ENCODE measurements at regions not wholly inside any gene's neighbourhood (a gene's known extent, or its start where the extent isn't known, plus 50 kb on each side); places are given as distances from the start of the nearest gene placed in this dataset.

GRCh38 chr7:106421181-106421762 is 136.5 kb upstream of the NAMPT start:
- H3K79me2 ChIP-seq (ENCODE audit: insufficient read depth, low read length) = no peaks in the 10 kb centered on the region
- WGBS (ENCODE audit: low lambda C conversion rate) = 17% methylated on average over 5 of the region's 6 CpGs
- no peak overlapping the region for H3K9ac ChIP-seq (ENCODE audit: insufficient read depth, low read depth, low read length)
- no TSS peak for BruUV-seq (replicated peaks)
- H3K27ac ChIP-seq (ENCODE audit: extremely low read length, insufficient read depth, low read length) = no peak overlapping the region
- no peak for TF ChIP-seq SSRP1 (CRISPR knock-in tag; IDR thresholded peaks at IDR 0.05)
- no peak for TF ChIP-seq SMARCC2 (IDR thresholded peaks at IDR 0.05)
- TF ChIP-seq ZNF138 (CRISPR knock-in tag; IDR thresholded peaks at IDR 0.05; ENCODE audit: low read depth) = no peak
- intact Hi-C loops (cut with micrococcal nuclease; ENCODE audit: unreplicated experiment) (no loop called here), in situ Hi-C loops (cut with HindIII; ENCODE audit: extremely low pct_ligation_motif_present, low pct_unique_long_range_greater_than_20kb) (no loop called here)
- POLR2A ChIA-PET = no interaction called here
- H3K4me1 ChIP-seq (ENCODE audit: insufficient read depth, low read length) = no peaks in the 10 kb centered on the region
- no peak overlapping the region for H2AFZ ChIP-seq (ENCODE audit: low read length)
- no peak overlapping the region for H3K4me3 ChIP-seq (replicated peaks in 1 of 3; ENCODE audit: insufficient read depth in 1 of 3, low read depth in 2 of 3, low read length in 3 of 3)
- no peak overlapping the region for H3K4me2 ChIP-seq (ENCODE audit: low read depth, low read length)
- no peak for DNase-seq (ENCODE audit: low spot score)
- ATAC-seq = no peak
- H4K20me1 ChIP-seq (ENCODE audit: insufficient read depth, low read length) = no peaks in the 10 kb centered on the region
- no peaks in the 10 kb centered on the region for H3K9me3 ChIP-seq (ENCODE audit: low read length)
- peaks cover 0 to 19% of the 10 kb centered on the region in 2 experiments; a peak in 2 of 5 replicates for H3K27me3 ChIP-seq (ENCODE audit: control insufficient read depth in 1 of 2, insufficient read depth in 2 of 2, low read length in 2 of 2)
- CTCF ChIA-PET (ENCODE audit: low intra/inter-chr PET ratio, low total read pairs) = no interaction called here
- FAIRE-seq = no peak
- H3K36me3 ChIP-seq (replicated peaks in 1 of 2; ENCODE audit: control insufficient read depth in 1 of 2, insufficient read depth in 2 of 2, low read length in 2 of 2) = no peaks in the 10 kb centered on the region

GRCh38 chr7:106420736-106421135 is 136.0 kb upstream of the NAMPT start:
- H2AFZ ChIP-seq (ENCODE audit: low read length) = no peak overlapping the region
- H3K4me2 ChIP-seq (ENCODE audit: low read depth, low read length) = no peak overlapping the region
- H3K9ac ChIP-seq (ENCODE audit: insufficient read depth, low read depth, low read length) = no peak overlapping the region
- no peaks in the 10 kb centered on the region for H3K36me3 ChIP-seq (replicated peaks in 1 of 2; ENCODE audit: control insufficient read depth in 1 of 2, insufficient read depth in 2 of 2, low read length in 2 of 2)
- H3K79me2 ChIP-seq (ENCODE audit: insufficient read depth, low read length) = no peaks in the 10 kb centered on the region
- intact Hi-C loops (cut with micrococcal nuclease; ENCODE audit: unreplicated experiment) = no loop called here
- BruUV-seq (replicated peaks) = no TSS peak
- H3K9me3 ChIP-seq (ENCODE audit: low read length) = no peaks in the 10 kb centered on the region
- ChIA-PET POLR2A (no interaction called here), CTCF (ENCODE audit: low intra/inter-chr PET ratio, low total read pairs) (no interaction called here)
- peaks cover 0 to 19% of the 10 kb centered on the region in 2 experiments; a peak in 2 of 5 replicates for H3K27me3 ChIP-seq (ENCODE audit: control insufficient read depth in 1 of 2, insufficient read depth in 2 of 2, low read length in 2 of 2)
- ATAC-seq = no peak
- no peak overlapping the region for H3K27ac ChIP-seq (ENCODE audit: extremely low read length, insufficient read depth, low read length)
- no peak for FAIRE-seq
- H3K4me1 ChIP-seq (ENCODE audit: insufficient read depth, low read length) = no peaks in the 10 kb centered on the region
- no peak for DNase-seq (ENCODE audit: low spot score)
- in situ Hi-C loops (cut with HindIII; ENCODE audit: extremely low pct_ligation_motif_present, low pct_unique_long_range_greater_than_20kb) = no loop called here
- no peak overlapping the region for H3K4me3 ChIP-seq (replicated peaks in 1 of 3; ENCODE audit: insufficient read depth in 1 of 3, low read depth in 2 of 3, low read length in 3 of 3)
- no peaks in the 10 kb centered on the region for H4K20me1 ChIP-seq (ENCODE audit: insufficient read depth, low read length)
- WGBS (ENCODE audit: low lambda C conversion rate) = 13% methylated on average over 4 of the region's 5 CpGs
- TF ChIP-seq SMARCE1 (IDR thresholded peaks at IDR 0.05; ENCODE audit: borderline replicate concordance) (no peak), ZNF383 (CRISPR knock-in tag; IDR thresholded peaks at IDR 0.05; ENCODE audit: borderline replicate concordance) (no peak), ZNF329 (CRISPR knock-in tag; IDR thresholded peaks at IDR 0.05; ENCODE audit: low read depth) (no peak), HNF4A (CRISPR knock-in tag; IDR thresholded peaks at IDR 0.05) (no peak), IRX3 (CRISPR knock-in tag; IDR thresholded peaks at IDR 0.05; ENCODE audit: borderline replicate concordance, low read depth) (no peak), ZNF766 (CRISPR knock-in tag; IDR thresholded peaks at IDR 0.05; ENCODE audit: borderline replicate concordance) (no peak), FIP1L1 (IDR thresholded peaks at IDR 0.05; ENCODE audit: borderline replicate concordance, insufficient read depth, low read depth, low read length) (no peak), RBFOX2 (IDR thresholded peaks at IDR 0.05; ENCODE audit: low read depth, low read length) (no peak), MXI1 (IDR thresholded peaks at IDR 0.05; ENCODE audit: borderline replicate concordance, low read depth, low read length) (no peak), ZMAT5 (CRISPR knock-in tag; IDR thresholded peaks at IDR 0.05; ENCODE audit: borderline replicate concordance, low read depth) (no peak), HDAC6 (IDR thresholded peaks at IDR 0.05; ENCODE audit: low read depth, low read length) (no peak), ZNF460 (CRISPR knock-in tag; IDR thresholded peaks at IDR 0.05; ENCODE audit: borderline replicate concordance) (no peak)
- TF ChIP-seq, protein P1, sequence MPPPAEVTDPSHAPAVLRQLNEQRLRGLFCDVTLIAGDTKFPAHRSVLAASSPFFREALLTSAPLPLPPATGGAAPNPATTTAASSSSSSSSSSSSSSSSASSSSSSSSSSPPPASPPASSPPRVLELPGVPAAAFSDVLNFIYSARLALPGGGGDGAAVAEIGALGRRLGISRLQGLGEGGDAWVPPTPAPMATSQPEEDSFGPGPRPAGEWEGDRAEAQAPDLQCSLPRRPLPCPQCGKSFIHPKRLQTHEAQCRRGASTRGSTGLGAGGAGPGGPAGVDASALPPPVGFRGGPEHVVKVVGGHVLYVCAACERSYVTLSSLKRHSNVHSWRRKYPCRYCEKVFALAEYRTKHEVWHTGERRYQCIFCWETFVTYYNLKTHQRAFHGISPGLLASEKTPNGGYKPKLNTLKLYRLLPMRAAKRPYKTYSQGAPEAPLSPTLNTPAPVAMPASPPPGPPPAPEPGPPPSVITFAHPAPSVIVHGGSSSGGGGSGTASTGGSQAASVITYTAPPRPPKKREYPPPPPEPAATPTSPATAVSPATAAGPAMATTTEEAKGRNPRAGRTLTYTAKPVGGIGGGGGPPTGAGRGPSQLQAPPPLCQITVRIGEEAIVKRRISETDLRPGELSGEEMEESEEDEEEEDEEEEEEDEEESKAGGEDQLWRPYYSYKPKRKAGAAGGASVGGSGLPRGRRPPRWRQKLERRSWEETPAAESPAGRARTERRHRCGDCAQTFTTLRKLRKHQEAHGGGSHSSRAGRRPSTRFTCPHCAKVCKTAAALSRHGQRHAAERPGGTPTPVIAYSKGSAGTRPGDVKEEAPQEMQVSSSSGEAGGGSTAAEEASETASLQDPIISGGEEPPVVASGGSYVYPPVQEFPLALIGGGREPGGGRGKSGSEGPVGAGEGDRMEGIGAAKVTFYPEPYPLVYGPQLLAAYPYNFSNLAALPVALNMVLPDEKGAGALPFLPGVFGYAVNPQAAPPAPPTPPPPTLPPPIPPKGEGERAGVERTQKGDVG (CRISPR knock-in tag; IDR thresholded peaks at IDR 0.05; ENCODE audit: borderline replicate concordance) = no peak

All from HepG2 (cell line).